Testis (tissue), 2 donors: ENCODE measurements at regions not wholly inside any gene's neighbourhood (a gene's known extent, or its start where the extent isn't known, plus 50 kb on each side); places are given as distances from the start of the nearest gene placed in this dataset.

Source experiments
- DNase-seq: peaks from one replicate; pipeline ENCODE4 v3.0.0-alpha.2; 2019
- H3K27ac ChIP-seq, 2 donors: fragments of 200-600 bp; sonication (generic); one replicate each; pipeline ENCODE4 v1.5.1; 2019
- H3K27me3 ChIP-seq: fragments of 200-600 bp; sonication (generic); one replicate; pipeline ENCODE4 v1.5.1; 2019
- H3K36me3 ChIP-seq: fragments of 200-600 bp; sonication (generic); one replicate; pipeline ENCODE4 v1.5.1; 2017; ENCODE audit warnings: low read depth; ENCODE audit errors: missing control alignments
- H3K4me1 ChIP-seq: fragments of 200-600 bp; sonication (generic); one replicate; pipeline ENCODE4 v1.5.1; 2019
- H3K4me3 ChIP-seq, 2 donors: fragments of 200-600 bp; sonication (generic); one replicate each; pipeline ENCODE4 v1.5.1; 2017 to 2019
- H3K9me3 ChIP-seq: fragments of 200-600 bp; sonication (generic); one replicate; pipeline ENCODE4 v1.5.1; 2017
- POLR2A ChIP-seq: fragments of 450-650 bp; IDR thresholded peaks from one replicate; pipeline ENCODE4 v1.6.1; 2017; ENCODE audit warnings: antibody characterized with exemption, mild to moderate bottlenecking, moderate library complexity
- WGBS, 2 donors: methylation state at CpG; one replicate each; pipeline ENCODE4 v1.1.5; 2018; 5-methylcytosine and 5-hydroxymethylcytosine counted together
- intact Hi-C: fragments of 100-400 bp; cut with DNase I; formaldehyde crosslinking; loops from one replicate; pipeline ENCODE4 v1.15.1; 2023; ENCODE audit warnings: low total_unique reads
- TF ChIP-seq, protein P1 (sequence below), 3 experiments: fragments of 450-650 bp in 2 of 3; fragments of 200-600 bp in 1 of 3; sonication (generic) in 1 of 3; IDR thresholded peaks; one replicate each; pipeline ENCODE4 v1.5.1; 2016 to 2019; ENCODE audit warnings: antibody characterized with exemption in 3 of 3, mild to moderate bottlenecking in 2 of 3, moderate library complexity in 1 of 3

- peak; percentile 60 for DNase-seq
- H3K36me3 ChIP-seq = no peaks in the 10 kb centered on the region
- intact Hi-C loops = no loop called here
- no peak overlapping the region for H3K27ac ChIP-seq
- H3K27me3 ChIP-seq = no peaks in the 10 kb centered on the region
- 69 to 75% methylated on average over 8 of the region's 8 CpGs for WGBS, 2 donors
- H3K4me3 ChIP-seq = peak overlapping the region in 1 of 2 donors; percentile 1
- H3K4me1 ChIP-seq = peaks cover 8% of the 10 kb centered on the region
- no peaks in the 10 kb centered on the region for H3K9me3 ChIP-seq
- TF ChIP-seq, protein P1, sequence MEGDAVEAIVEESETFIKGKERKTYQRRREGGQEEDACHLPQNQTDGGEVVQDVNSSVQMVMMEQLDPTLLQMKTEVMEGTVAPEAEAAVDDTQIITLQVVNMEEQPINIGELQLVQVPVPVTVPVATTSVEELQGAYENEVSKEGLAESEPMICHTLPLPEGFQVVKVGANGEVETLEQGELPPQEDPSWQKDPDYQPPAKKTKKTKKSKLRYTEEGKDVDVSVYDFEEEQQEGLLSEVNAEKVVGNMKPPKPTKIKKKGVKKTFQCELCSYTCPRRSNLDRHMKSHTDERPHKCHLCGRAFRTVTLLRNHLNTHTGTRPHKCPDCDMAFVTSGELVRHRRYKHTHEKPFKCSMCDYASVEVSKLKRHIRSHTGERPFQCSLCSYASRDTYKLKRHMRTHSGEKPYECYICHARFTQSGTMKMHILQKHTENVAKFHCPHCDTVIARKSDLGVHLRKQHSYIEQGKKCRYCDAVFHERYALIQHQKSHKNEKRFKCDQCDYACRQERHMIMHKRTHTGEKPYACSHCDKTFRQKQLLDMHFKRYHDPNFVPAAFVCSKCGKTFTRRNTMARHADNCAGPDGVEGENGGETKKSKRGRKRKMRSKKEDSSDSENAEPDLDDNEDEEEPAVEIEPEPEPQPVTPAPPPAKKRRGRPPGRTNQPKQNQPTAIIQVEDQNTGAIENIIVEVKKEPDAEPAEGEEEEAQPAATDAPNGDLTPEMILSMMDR (IDR thresholded peaks at IDR 0.05) = no peak
- TF ChIP-seq POLR2A = no peak
These were observed 122.8 kb downstream of the ARL4C start for GRCh38 chr2:234374150-234374508.

GRCh38 chr2:234373481-234374149 is 123.3 kb downstream of the ARL4C start:
- Histone ChIP-seq H3K27me3 (no peaks in the 10 kb centered on the region), H3K36me3 (no peaks in the 10 kb centered on the region), H3K27ac (no peak overlapping the region), H3K4me1 (peaks cover 8% of the 10 kb centered on the region), H3K4me3 (peak overlapping the region in 1 of 2 donors; percentile 1), H3K9me3 (no peaks in the 10 kb centered on the region)
- intact Hi-C loops = no loop called here
- 63 to 70% methylated on average over 13 of the region's 13 CpGs for WGBS, 2 donors
- DNase-seq = no peak
- TF ChIP-seq POLR2A = no peak
- TF ChIP-seq, protein P1 (IDR thresholded peaks at IDR 0.05) = no peak

DNA sequence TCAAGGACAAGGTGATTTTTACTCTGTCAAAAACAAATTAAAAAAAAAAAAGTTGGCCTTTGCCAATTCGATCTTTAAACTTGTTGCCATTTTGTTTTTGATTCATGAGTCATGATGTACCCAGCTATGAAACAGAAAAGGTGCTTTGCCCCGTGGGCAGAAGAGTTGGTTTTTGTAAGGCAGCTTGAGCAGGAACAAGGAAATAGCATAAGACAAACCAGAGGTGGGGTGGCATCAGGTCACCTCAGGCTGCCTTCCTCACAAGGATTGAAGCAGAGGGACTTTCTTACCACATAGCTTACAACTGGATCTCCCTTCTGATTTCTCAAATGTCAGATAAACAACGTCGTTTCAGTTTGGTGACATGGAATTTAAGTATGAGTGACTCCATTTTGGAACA is 123.8 kb downstream of the ARL4C start:
- intact Hi-C loops = no loop called here
- no peaks in the 10 kb centered on the region for H3K27me3 ChIP-seq
- H3K9me3 ChIP-seq = no peaks in the 10 kb centered on the region
- H3K27ac ChIP-seq = no peak overlapping the region
- H3K4me1 ChIP-seq = peaks cover 8% of the 10 kb centered on the region
- no peaks in the 10 kb centered on the region for H3K36me3 ChIP-seq
- peak overlapping the region in 1 of 2 donors; percentile 1 for H3K4me3 ChIP-seq
- 64 to 73% methylated on average over 4 of the region's 4 CpGs for WGBS, 2 donors
- TF ChIP-seq, protein P1 (IDR thresholded peaks at IDR 0.05) = no peak
- TF ChIP-seq POLR2A = no peak
- no peak for DNase-seq

DNA sequence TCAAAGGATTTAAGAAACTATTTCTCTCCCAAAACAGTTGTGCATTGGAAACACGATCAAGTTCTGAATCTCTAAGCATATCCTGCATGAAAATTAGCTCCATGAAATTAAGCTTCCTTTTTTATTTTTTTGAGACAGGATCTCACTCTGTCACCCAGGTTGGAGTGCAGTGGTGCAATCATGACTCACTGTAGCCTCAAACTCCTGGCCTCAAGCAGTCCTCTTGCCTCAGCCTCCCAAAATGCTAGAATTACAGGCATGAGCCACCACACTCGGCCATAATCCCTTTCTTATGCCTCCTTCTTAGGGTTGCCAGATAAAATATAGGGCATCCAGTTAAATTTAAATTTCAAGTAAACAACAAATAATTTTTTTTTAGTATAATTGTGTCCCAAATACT is 124.4 kb downstream of the ARL4C start:
- Histone ChIP-seq H3K4me3 (no peak overlapping the region), H3K36me3 (no peaks in the 10 kb centered on the region), H3K9me3 (no peaks in the 10 kb centered on the region), H3K27ac (no peak overlapping the region), H3K27me3 (no peaks in the 10 kb centered on the region), H3K4me1 (peaks cover 8% of the 10 kb centered on the region)
- WGBS, 2 donors = 88% methylated on average over 2 of the region's 2 CpGs
- intact Hi-C loops = no loop called here
- DNase-seq = no peak
- TF ChIP-seq, protein P1 (IDR thresholded peaks at IDR 0.05) = no peak
- no peak for TF ChIP-seq POLR2A

DNA sequence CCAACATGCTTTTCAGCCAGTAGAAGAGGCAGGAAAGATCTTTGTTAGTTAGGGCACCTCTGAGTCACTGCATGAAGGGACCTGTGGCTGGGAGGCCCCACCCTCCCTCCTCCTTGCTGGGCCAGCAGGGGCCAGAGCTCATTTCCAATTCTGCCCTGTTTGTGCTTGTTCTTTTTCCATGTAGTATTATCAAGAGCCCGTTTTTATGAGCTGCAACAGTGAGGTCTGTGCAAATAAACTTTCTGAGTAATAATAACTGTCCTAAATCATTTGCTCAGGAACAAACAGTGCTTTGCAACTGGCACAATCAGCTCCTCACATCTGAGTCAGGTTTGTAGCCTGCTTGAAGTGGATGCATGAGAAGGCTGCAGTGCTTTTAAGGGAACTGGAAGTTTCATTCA is 128.0 kb downstream of the ARL4C start:
- Histone ChIP-seq H3K4me1 (no peaks in the 10 kb centered on the region), H3K4me3 (no peak overlapping the region), H3K9me3 (no peaks in the 10 kb centered on the region), H3K36me3 (no peaks in the 10 kb centered on the region), H3K27me3 (no peaks in the 10 kb centered on the region), H3K27ac (no peak overlapping the region)
- intact Hi-C loops = no loop called here
- TF ChIP-seq, protein P1 (IDR thresholded peaks at IDR 0.05) = no peak
- TF ChIP-seq POLR2A = no peak
- 7 to 24% methylated on average over 1 of the region's 1 CpG for WGBS, 2 donors
- DNase-seq = no peak
